ENCODE measurements at regions not wholly inside any gene's neighbourhood (a gene's known extent, or its start where the extent isn't known, plus 50 kb on each side); places are given as distances from the start of the nearest gene placed in this dataset.

- no peak for TF ChIP-seq CTCF (IDR thresholded peaks at IDR 0.05; ENCODE audit: extremely low read depth in 1 of 2, insufficient read depth in 1 of 2, low read depth in 1 of 2, low read length in 2 of 2)
- TF ChIP-seq POLR2A (IDR thresholded peaks at IDR 0.05; ENCODE audit: low read depth, low read length) = no peak
- no peak for TF ChIP-seq EZH2 (IDR thresholded peaks at IDR 0.05; ENCODE audit: borderline replicate concordance, low read depth, low read length, severe bottlenecking)
- no peak for TF ChIP-seq POLR2AphosphoS5 (IDR thresholded peaks at IDR 0.05; ENCODE audit: insufficient read depth, low read depth, low read length)
- TF ChIP-seq MAX (IDR thresholded peaks at IDR 0.05; ENCODE audit: insufficient read depth, insufficient read length) = no peak
These were observed 50.7 kb upstream of the AGBL1 start for GRCh38 chr15:86028961-86029360.

Measured in endothelial cell of umbilical vein (primary cell).